ENCODE measurements at regions not wholly inside any gene's neighbourhood (a gene's known extent, or its start where the extent isn't known, plus 50 kb on each side); places are given as distances from the start of the nearest gene placed in this dataset.

DNA sequence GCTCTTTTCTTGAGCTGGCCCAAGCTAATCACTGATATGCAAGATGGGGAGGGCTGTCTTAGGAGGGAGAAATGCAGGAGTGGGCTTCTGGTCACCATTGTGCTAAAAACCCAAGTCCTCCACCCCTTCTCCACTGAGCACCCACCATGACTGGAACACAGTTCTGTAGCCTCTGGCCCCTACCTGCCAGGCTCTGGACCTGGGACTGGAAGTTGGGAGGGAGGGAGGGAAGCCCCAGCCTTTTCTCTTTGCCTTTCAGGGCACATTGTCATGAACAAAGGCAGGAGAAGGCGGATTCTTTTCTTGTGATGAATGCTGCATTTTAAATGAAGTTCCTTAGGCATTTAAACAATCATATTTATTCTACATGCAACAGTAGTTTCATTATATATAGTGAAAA is 559.1 kb upstream of the TRPC7 start:
- no peak for TF ChIP-seq CTCF (IDR thresholded peaks at IDR 0.05; ENCODE audit: control insufficient read depth, insufficient read depth, low read depth, low read length, missing control alignments)
- no peak overlapping the region for H3K4me3 ChIP-seq (ENCODE audit: control insufficient read depth, low read depth, low read length)

GRCh38 chr5:136910625-136911024 is 545.3 kb upstream of the TRPC7 start:
- DNase-seq (ENCODE audit: low read depth) = no peak
- no peak overlapping the region for H3K4me3 ChIP-seq (ENCODE audit: control insufficient read depth, low read depth, low read length)
- TF ChIP-seq CTCF (IDR thresholded peaks at IDR 0.05; ENCODE audit: control insufficient read depth, insufficient read depth, low read depth, low read length, missing control alignments) = no peak

More for the DNA sequence above, 559.1 kb upstream of the TRPC7 start:
- no peak for DNase-seq (ENCODE audit: low read depth)

DNA sequence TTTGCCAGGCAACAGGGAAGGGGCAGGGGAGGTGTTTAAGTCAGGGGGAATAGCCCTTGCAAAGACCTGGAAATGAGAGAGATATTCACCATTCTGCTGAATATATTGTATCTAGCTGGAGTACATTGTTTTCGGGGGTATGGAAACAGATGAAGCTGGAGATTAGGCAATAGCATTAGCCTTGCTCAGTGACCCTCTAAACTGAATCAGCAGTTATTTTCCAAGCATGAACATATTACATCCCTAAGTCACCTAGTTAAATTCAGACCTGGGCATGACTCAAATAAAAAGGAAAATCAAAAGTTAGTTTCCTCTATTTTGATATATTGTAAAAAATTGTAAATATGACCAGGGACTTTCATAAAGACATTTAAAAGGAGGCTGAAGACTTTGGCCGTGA is 544.6 kb upstream of the TRPC7 start:
- no peak for TF ChIP-seq CTCF (IDR thresholded peaks at IDR 0.05; ENCODE audit: control insufficient read depth, insufficient read depth, low read depth, low read length, missing control alignments)
- no peak for DNase-seq (ENCODE audit: low read depth)
- H3K4me3 ChIP-seq (ENCODE audit: control insufficient read depth, low read depth, low read length) = no peak overlapping the region

DNA sequence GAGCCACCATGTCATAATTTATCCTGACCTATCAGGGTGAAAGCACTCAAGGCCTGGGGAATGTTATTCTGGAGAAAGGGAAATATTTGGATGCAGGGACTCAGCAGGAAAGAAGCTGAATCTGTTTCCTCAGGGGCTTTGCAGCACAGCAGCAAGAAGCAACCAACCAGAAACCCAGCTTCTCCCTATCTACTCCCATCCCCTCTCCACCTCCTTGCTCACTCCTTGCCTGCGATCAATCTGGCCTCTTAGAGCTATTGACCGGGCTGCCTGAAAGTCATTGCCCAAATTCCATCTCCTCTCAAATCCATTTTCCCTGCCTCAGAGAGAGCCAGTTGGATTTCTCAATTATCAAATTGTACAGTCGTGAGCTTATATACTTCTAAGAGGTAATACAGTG is 542.0 kb upstream of the TRPC7 start:
- no peak for DNase-seq (ENCODE audit: low read depth)
- no peak overlapping the region for H3K4me3 ChIP-seq (ENCODE audit: control insufficient read depth, low read depth, low read length)
- no peak for TF ChIP-seq CTCF (IDR thresholded peaks at IDR 0.05; ENCODE audit: control insufficient read depth, insufficient read depth, low read depth, low read length, missing control alignments)

GRCh38 chr5:136906545-136906944 is 541.2 kb upstream of the TRPC7 start:
- H3K4me3 ChIP-seq (ENCODE audit: control insufficient read depth, low read depth, low read length) = no peak overlapping the region
- no peak for TF ChIP-seq CTCF (IDR thresholded peaks at IDR 0.05; ENCODE audit: control insufficient read depth, insufficient read depth, low read depth, low read length, missing control alignments)
- DNase-seq (ENCODE audit: low read depth) = no peak

DNA sequence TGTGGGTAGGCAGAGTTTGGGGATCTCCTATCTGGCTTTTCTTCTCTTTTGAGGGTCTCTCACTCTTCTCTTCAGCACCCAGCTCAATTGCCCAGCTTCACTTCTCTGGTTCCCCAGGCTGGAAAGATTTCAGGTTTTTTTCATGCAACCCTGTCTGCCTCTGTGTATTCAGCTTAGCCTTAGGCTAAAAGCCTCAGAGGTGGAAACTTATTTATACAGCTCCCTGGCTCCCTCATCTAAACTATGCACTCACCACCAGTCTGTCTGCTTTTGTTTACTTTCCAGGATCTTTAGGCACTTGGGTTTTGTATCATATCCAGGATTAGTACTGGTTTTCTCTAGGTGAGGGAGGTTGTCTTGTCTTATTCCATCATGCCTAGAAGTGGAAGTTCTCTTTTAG is 540.2 kb upstream of the TRPC7 start:
- H3K4me3 ChIP-seq (ENCODE audit: control insufficient read depth, low read depth, low read length) = no peak overlapping the region
- DNase-seq (ENCODE audit: low read depth) = no peak
- TF ChIP-seq CTCF (IDR thresholded peaks at IDR 0.05; ENCODE audit: control insufficient read depth, insufficient read depth, low read depth, low read length, missing control alignments) = no peak

- no peak for TF ChIP-seq CTCF (IDR thresholded peaks at IDR 0.05; ENCODE audit: control insufficient read depth, insufficient read depth, low read depth, low read length, missing control alignments)
- H3K4me3 ChIP-seq (ENCODE audit: control insufficient read depth, low read depth, low read length) = no peak overlapping the region
- no peak for DNase-seq (ENCODE audit: low read depth)
Measured at GRCh38 chr5:136894070-136894469, 528.7 kb upstream of the TRPC7 start.
